ENCODE measurements at regions not wholly inside any gene's neighbourhood (a gene's known extent, or its start where the extent isn't known, plus 50 kb on each side); places are given as distances from the start of the nearest gene placed in this dataset.

GRCh38 chr4:28176942-28177341, 1316.3 kb downstream of the STIM2 start:
- ChIA-PET POLR2A (no interaction called here), CTCF (no interaction called here)
- no peak for TF ChIP-seq CTCF (IDR thresholded peaks at IDR 0.05; ENCODE audit: insufficient read depth, low read length, missing control alignments)
- DNase-seq (ENCODE audit: low read depth, low spot score): no peak
- H3K4me3 ChIP-seq (ENCODE audit: low read depth, low read length): no peak overlapping the region

- DNase-seq (ENCODE audit: low read depth, low spot score): no peak
- no peak overlapping the region for H3K4me3 ChIP-seq (ENCODE audit: low read depth, low read length)
- no peak for TF ChIP-seq CTCF (IDR thresholded peaks at IDR 0.05; ENCODE audit: insufficient read depth, low read length, missing control alignments)
- CTCF ChIA-PET: no interaction called here
- POLR2A ChIA-PET: no interaction called here
Measured at GRCh38 chr4:28177641-28178040, 1317.0 kb downstream of the STIM2 start.

- H3K4me3 ChIP-seq (ENCODE audit: low read depth, low read length): no peak overlapping the region
- ChIA-PET POLR2A (no interaction called here), CTCF (no interaction called here)
- no peak for DNase-seq (ENCODE audit: low read depth, low spot score)
- no peak for TF ChIP-seq CTCF (IDR thresholded peaks at IDR 0.05; ENCODE audit: insufficient read depth, low read length, missing control alignments)
Measured at GRCh38 chr4:28179126-28179525, 1318.5 kb downstream of the STIM2 start.

- POLR2A ChIA-PET: no interaction called here
Measured at GRCh38 chr4:28209371-28209924, 1348.8 kb downstream of the STIM2 start.

GRCh38 chr4:28211676-28212470, 1351.2 kb downstream of the STIM2 start:
- ChIA-PET CTCF (no interaction called here), POLR2A (interaction anchor here (0.6 kb wide), 1 partner anchor 180 kb away, joined by 3 read pairs; no protein-coding TSS in a partner anchor)
- TF ChIP-seq CTCF (IDR thresholded peaks at IDR 0.05; ENCODE audit: insufficient read depth, low read length, missing control alignments): no peak
- H3K4me3 ChIP-seq (ENCODE audit: low read depth, low read length): no peak overlapping the region
- DNase-seq (ENCODE audit: low read depth, low spot score): no peak

More at GRCh38 chr4:28209371-28209924, 1348.8 kb downstream of the STIM2 start:
- DNase-seq (ENCODE audit: low read depth, low spot score): no peak
- no peak for TF ChIP-seq CTCF (IDR thresholded peaks at IDR 0.05; ENCODE audit: insufficient read depth, low read length, missing control alignments)
- H3K4me3 ChIP-seq (ENCODE audit: low read depth, low read length): no peak overlapping the region
- CTCF ChIA-PET: no interaction called here

GRCh38 chr4:28221536-28221935, 1360.9 kb downstream of the STIM2 start:
- DNase-seq (ENCODE audit: low read depth, low spot score): no peak
- no peak overlapping the region for H3K4me3 ChIP-seq (ENCODE audit: low read depth, low read length)
- no peak for TF ChIP-seq CTCF (IDR thresholded peaks at IDR 0.05; ENCODE audit: insufficient read depth, low read length, missing control alignments)
- POLR2A ChIA-PET: no interaction called here
- CTCF ChIA-PET: no interaction called here
